D721Med (cell line): ENCODE measurements at regions not wholly inside any gene's neighbourhood (a gene's known extent, or its start where the extent isn't known, plus 50 kb on each side); places are given as distances from the start of the nearest gene placed in this dataset.
"Not testable (repeated sequence)": the region's sequence is repeated elsewhere in the genome, so short reads cannot be mapped to it uniquely, and the experiment has no call there.

ENCODE experiments used
- DNase-seq: peaks from one replicate; pipeline ENCODE4 v3.0.0; 2011; ENCODE audit warnings: low spot score; ENCODE audit not compliant: insufficient read length
- FAIRE-seq: peaks from 2 replicates; lab custom pipeline; 2011; peaks lifted over from hg19 to GRCh38; lab: Jason Lieb, UNC

- not testable (repeated sequence) for DNase-seq, FAIRE-seq
Measured at GRCh38 chr21:5064581-5065142, 5456.7 kb upstream of the TPTE start.

- DNase-seq, FAIRE-seq: not testable (repeated sequence)
Measured at GRCh38 chr21:5065240-5066211, 5455.9 kb upstream of the TPTE start.

DNA sequence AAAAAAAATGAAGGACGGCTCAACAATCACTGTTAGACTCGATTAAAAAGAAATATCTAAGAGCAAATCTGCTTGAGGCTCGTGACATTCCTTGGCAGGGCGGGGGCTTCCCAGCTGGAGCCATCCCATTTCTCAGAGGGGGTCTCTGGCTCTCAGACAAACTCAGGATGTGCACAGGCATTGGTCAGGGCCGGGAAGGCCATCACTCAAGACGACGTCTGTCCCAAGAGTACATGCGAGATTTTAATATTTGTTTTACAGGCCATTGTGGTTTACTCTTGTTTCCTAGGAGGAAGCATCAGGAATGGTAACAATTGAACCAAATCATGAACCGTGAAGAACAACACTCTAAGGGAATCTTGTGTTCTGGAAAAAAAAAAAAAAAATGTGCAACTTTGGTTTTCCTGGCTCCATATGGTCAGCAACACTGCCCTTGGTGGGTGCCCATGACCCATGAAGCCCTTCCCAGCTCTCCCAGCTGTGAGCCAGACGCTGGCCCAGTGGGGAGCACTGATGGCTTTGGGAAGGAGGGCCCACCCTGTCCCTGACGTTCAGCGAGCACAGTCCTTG lies 5454.6 kb upstream of the TPTE start:
- not testable (repeated sequence) for FAIRE-seq, DNase-seq

GRCh38 chr21:5067326-5068048 lies 5453.9 kb upstream of the TPTE start:
- FAIRE-seq, DNase-seq: not testable (repeated sequence)

DNA sequence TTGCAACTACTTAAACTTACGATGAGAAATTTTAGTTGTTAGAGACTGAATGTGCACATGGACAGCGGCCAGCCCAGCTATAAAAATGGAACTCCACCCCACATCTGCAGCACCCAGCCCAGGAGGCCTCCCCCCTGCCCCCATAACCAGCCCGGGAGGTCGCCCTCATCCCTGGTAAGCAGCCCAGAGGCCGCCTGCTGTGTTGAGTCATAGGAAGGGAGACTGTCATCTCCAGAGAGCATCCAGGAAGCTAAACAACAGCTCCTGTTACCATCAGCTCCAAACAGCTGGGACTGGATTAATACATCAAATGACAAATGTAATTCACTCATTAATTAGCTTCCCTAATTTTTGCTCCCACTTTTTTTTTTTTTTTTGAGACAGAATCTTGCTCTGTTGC lies 5452.7 kb upstream of the TPTE start:
- FAIRE-seq, DNase-seq: not testable (repeated sequence)

DNA sequence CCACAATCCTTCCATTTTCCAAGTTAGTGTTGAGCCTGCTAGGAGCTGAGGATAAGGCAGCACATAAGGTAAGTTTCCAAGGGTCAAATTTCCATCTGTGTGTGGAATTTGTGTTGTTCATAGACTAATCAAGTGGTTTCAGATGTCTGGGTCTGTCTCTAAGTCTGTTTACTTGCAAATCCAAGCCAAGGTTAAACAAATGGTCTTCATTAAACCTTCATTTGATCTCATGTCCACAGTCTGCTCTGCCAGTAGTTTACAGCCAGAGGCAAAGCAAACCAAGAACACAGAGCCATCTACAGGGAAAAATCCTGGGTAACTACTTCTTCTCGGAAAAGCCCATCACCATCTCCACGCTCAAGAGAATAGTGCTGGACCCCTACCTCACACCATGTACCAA lies 5450.2 kb upstream of the TPTE start:
- DNase-seq, FAIRE-seq: not testable (repeated sequence)

DNA sequence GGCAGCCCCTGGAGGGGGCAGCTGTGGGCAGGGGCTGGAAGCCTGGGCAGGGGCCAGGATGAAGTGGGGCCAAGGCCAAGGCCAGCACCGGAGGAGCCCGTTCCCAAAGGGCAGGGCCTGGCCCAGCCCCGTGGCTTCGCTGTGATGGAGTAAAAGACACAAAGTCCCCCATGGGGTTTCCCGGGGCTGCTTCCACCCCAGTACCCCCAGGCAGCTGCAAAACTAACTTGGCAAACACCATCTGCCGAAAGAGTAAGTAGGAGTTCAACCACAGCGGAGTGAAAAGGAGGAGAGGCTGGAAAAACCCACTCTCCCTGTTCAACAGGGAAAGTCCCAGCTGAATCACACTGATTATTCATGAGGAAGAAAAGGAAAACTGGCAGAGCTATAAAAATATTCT lies 5444.5 kb upstream of the TPTE start:
- FAIRE-seq, DNase-seq: not testable (repeated sequence)

GRCh38 chr21:5079361-5079760 lies 5442.0 kb upstream of the TPTE start:
- not testable (repeated sequence) for DNase-seq, FAIRE-seq

DNA sequence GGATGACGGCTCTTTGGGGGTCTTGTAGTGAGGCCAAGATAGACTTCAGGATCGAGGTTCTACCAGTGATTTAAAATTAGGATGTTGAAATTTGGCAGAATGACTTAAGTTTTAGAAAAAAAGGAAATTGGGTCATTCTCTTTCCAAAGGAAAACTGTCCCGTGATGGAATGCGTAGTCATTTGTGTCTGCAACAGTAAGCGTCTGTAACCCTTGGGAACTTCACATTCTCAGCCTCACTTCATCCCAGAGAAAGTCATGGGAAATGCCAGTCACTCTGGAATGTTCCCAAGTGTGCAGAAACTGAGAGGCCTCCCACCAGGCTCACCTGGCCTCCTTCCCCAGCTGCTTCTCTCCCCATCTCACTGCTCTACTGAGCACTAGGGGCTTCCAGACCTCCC lies 5441.4 kb upstream of the TPTE start:
- DNase-seq, FAIRE-seq: not testable (repeated sequence)

DNA sequence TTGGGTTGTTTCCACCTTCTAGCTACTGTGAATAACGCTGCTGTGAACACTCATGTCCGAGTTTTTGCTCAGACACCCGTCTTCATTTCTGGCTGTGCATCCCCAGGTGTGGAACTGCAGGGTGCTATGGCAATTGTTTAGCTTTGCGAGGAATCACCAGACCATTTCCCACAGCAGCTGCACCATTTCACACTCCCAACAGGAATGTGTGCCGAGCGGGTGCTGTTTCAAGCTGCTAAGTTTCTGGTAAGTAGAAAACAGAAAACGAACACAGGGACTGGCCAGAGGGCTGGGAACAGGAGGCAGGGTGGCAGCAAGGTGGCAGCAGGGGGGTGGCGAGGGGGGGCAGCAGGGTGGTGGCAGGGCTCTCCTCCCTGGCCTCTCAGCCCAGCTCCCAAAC lies 5437.1 kb upstream of the TPTE start:
- not testable (repeated sequence) for DNase-seq, FAIRE-seq

GRCh38 chr21:5085456-5085855 lies 5435.9 kb upstream of the TPTE start:
- not testable (repeated sequence) for DNase-seq, FAIRE-seq

DNA sequence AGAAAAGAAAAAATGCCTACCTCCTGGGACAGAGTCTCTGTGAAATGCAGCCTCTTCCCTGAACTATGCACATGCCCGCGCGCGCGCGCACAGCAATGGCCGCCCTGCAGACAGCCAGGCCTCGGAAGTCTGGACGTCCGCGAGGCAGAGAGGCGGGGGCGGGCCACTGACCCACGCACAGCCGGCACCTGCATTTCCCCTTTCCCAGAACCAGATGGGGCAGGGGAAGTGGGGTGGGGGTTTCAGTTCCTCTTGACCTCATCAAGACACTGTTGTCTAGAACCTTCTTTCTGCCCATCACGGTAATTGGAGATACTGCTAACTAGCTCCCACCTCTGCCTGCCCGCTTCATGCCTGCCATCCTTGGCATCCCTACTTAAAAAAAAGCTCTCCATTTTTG lies 5435.0 kb upstream of the TPTE start:
- not testable (repeated sequence) for DNase-seq, FAIRE-seq

GRCh38 chr21:5088820-5089219 lies 5432.6 kb upstream of the TPTE start:
- not testable (repeated sequence) for FAIRE-seq, DNase-seq

DNA sequence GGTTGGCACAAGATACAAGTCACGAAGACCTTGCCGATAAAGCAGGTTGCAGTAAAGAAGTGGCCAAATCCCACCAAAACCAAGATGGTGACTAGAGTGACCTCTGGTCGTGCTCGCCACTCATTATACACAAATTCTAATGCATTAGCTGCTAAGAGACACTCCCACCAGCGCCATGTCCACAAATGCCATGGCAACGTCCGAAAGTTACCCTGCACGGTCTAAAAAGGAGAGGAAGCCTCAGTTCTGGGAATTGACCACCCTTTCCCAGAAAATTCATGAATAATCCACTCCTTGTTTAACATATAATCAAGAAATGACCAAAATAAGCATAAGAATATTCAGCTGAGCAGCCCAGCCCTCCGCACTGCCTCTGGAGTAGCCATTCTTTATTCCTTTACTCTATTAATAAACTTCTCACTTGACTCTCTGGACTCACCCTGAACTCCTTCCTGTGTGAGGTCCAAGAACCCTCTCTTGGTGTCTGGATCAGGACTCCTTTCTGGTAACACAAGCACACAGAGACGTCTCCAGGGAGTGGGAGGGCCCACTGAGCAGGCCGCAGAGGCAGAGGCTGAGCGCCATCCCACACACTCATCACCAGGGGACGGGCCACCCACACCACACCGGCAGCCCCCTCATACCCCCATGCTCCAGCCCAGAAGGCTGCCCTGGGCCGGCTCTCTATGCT lies 5431.8 kb upstream of the TPTE start:
- FAIRE-seq, DNase-seq: not testable (repeated sequence)

DNA sequence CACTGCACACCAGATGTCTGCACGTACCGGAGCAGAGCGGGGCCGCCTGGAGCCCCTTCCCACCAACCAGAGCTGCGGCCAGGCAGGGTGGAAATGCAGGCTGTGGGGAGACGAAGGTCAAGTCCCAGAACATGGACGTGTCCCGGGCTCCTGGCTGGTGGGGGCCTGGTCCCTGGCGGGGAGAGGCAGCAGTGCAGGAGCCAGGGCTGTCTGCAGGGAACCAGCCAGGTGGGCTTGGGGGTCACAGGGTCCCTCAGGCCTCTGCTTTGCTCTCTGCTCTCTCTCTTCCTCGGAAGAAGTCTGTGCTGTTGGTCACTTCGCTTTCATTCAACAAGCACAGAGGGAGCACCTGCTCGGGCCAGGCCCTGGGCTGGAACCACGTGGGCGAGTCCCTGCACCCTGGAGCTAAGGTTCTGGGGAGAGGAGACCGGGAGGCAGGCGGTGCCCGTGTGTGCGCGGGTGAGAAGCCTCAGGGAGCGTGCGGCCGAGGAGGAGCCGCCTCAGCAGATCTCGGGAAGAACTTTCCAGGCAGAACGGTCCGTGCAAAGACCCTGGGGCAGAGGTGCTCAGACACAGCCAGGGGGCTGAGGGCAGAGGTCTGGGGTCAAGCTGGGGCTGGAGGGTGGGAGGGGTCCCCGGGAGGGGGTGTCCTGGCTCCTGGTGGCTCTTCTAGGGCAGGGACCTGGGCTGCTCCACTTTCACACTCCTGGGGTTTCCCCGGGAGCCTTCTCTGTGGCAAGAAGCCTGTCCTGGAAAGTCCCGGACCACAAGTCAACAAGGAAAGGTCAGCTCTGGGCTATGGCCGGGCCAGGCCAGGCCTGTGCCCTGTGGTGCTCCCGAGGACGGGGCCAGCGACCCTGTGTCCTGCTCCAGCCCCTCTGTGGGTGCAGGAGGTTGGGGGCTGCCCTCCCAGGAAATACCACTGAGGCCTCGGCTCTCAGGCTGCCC lies 5431.0 kb upstream of the TPTE start:
- not testable (repeated sequence) for DNase-seq, FAIRE-seq

- not testable (repeated sequence) for DNase-seq, FAIRE-seq
Measured at GRCh38 chr21:5091274-5091673, 5430.1 kb upstream of the TPTE start.

DNA sequence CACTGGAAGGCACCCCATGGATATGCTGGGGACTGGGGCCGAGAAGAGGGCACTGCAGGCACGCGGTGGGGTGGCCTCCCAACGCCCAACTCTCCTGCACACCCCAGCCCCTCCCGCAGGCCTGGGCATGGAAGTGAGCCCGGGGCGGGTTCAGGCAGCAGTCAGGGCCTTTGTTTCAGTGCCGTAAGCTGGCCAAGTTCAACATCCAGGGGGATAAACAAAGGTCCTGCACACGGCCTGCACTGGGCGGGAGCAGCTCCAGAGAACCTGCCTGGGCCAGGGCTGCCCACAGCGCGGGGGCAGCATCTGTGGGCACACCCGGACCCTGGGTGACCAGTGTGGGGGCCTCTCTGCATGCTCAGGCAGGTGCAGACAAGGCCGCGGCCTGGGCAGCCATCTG lies 5425.8 kb upstream of the TPTE start:
- not testable (repeated sequence) for DNase-seq, FAIRE-seq
